HepG2 (cell line): ENCODE measurements at regions not wholly inside any gene's neighbourhood (a gene's known extent, or its start where the extent isn't known, plus 50 kb on each side); places are given as distances from the start of the nearest gene placed in this dataset.

Experiments
- CEBPB ChIP-seq: IDR thresholded peaks from 2 replicates; pipeline ENCODE4 v1.6.1; 2011; ENCODE audit warnings: low read depth, low read length, improper control_type of control experiment, borderline replicate concordance
- CHD2 ChIP-seq: IDR thresholded peaks from 2 replicates; pipeline ENCODE4 v1.6.1; 2011; ENCODE audit warnings: low read depth, low read length, improper control_type of control experiment
- CTCF ChIP-seq: sonication (generic); formaldehyde crosslinking; IDR thresholded peaks from 2 replicates; pipeline ENCODE4 v1.5.0; 2020; ENCODE audit warnings: mild to moderate bottlenecking, missing genetic modification reagents, moderate library complexity
- DDIT3 ChIP-seq: sonication (generic); formaldehyde crosslinking; IDR thresholded peaks from 2 replicates; pipeline ENCODE4 v1.4.0; 2020; ENCODE audit warnings: mild to moderate bottlenecking, missing genetic modification reagents
- ELF4 ChIP-seq: sonication (generic); formaldehyde crosslinking; IDR thresholded peaks from 2 replicates; pipeline ENCODE4 v1.5.0; 2020; ENCODE audit warnings: missing genetic modification reagents, mild to moderate bottlenecking, moderate library complexity, borderline replicate concordance
- GATAD1 ChIP-seq: IDR thresholded peaks from 2 replicates; pipeline ENCODE4 v1.6.1; 2016; ENCODE audit warnings: missing genetic modification reagents, missing compliant biosample characterization
- HOXA3 ChIP-seq: sonication (generic); formaldehyde crosslinking; IDR thresholded peaks from 2 replicates; pipeline ENCODE4 v1.5.0; 2020; ENCODE audit warnings: missing genetic modification reagents
- ISL2 ChIP-seq: sonication (generic); formaldehyde crosslinking; IDR thresholded peaks from 2 replicates; pipeline ENCODE4 v1.5.0; 2020; ENCODE audit warnings: missing genetic modification reagents
- SOX5 ChIP-seq: IDR thresholded peaks from 2 replicates; pipeline ENCODE4 v1.6.1; 2016; ENCODE audit warnings: borderline replicate concordance
- THAP8 ChIP-seq: sonication (generic); formaldehyde crosslinking; IDR thresholded peaks from 2 replicates; pipeline ENCODE4 v1.5.1; 2020; ENCODE audit warnings: missing genetic modification reagents, mild to moderate bottlenecking, borderline replicate concordance
- ZFP62 ChIP-seq: sonication (generic); formaldehyde crosslinking; IDR thresholded peaks from 2 replicates; pipeline ENCODE4 v1.4.0; 2020; ENCODE audit warnings: missing genetic modification reagents
- ZNF207 ChIP-seq: fragments of 450-650 bp; IDR thresholded peaks from 2 replicates; pipeline ENCODE4 v1.6.1; 2016; ENCODE audit warnings: antibody characterized with exemption, borderline replicate concordance
- ZNF292 ChIP-seq: sonication (generic); formaldehyde crosslinking; IDR thresholded peaks from 2 replicates; pipeline ENCODE4 v1.8.1; 2022; ENCODE audit warnings: mild to moderate bottlenecking, low read depth, missing genetic modification reagents, borderline replicate concordance
- ZNF33B ChIP-seq: sonication (generic); formaldehyde crosslinking; IDR thresholded peaks from 2 replicates; pipeline ENCODE4 v1.5.1; 2020; ENCODE audit warnings: mild to moderate bottlenecking, missing genetic modification reagents
- ZNF441 ChIP-seq: sonication (generic); formaldehyde crosslinking; IDR thresholded peaks from 2 replicates; pipeline ENCODE4 v1.7.0; 2021; ENCODE audit warnings: missing genetic modification reagents, borderline replicate concordance
- ZNF546 ChIP-seq: sonication (generic); formaldehyde crosslinking; conservative IDR thresholded peaks from 2 replicates; pipeline ENCODE4 v1.8.1; 2023; ENCODE audit warnings: mild to moderate bottlenecking, missing genetic modification reagents
- ZNF816 ChIP-seq: sonication (generic); formaldehyde crosslinking; IDR thresholded peaks from 2 replicates; pipeline ENCODE4 v1.8.0; 2022; ENCODE audit warnings: missing genetic modification reagents, mild to moderate bottlenecking, borderline replicate concordance
- TF ChIP-seq, protein P1 (sequence below): sonication (generic); formaldehyde crosslinking; IDR thresholded peaks from 2 replicates; pipeline ENCODE4 v1.4.0; 2020; ENCODE audit warnings: missing genetic modification reagents, borderline replicate concordance
- TF ChIP-seq, protein P2 (sequence below): sonication (generic); formaldehyde crosslinking; IDR thresholded peaks from 2 replicates; pipeline ENCODE4 v1.4.0; 2020; ENCODE audit warnings: missing genetic modification reagents, borderline replicate concordance
- TF ChIP-seq, protein P3 (sequence below): sonication (generic); formaldehyde crosslinking; IDR thresholded peaks from 2 replicates; pipeline ENCODE4 v1.4.0; 2020; ENCODE audit warnings: low read depth, mild to moderate bottlenecking, missing genetic modification reagents

GRCh38 chr20:47428851-47429336, 72.4 kb upstream of the ZMYND8 start (continued):
- TF ChIP-seq, protein P1, sequence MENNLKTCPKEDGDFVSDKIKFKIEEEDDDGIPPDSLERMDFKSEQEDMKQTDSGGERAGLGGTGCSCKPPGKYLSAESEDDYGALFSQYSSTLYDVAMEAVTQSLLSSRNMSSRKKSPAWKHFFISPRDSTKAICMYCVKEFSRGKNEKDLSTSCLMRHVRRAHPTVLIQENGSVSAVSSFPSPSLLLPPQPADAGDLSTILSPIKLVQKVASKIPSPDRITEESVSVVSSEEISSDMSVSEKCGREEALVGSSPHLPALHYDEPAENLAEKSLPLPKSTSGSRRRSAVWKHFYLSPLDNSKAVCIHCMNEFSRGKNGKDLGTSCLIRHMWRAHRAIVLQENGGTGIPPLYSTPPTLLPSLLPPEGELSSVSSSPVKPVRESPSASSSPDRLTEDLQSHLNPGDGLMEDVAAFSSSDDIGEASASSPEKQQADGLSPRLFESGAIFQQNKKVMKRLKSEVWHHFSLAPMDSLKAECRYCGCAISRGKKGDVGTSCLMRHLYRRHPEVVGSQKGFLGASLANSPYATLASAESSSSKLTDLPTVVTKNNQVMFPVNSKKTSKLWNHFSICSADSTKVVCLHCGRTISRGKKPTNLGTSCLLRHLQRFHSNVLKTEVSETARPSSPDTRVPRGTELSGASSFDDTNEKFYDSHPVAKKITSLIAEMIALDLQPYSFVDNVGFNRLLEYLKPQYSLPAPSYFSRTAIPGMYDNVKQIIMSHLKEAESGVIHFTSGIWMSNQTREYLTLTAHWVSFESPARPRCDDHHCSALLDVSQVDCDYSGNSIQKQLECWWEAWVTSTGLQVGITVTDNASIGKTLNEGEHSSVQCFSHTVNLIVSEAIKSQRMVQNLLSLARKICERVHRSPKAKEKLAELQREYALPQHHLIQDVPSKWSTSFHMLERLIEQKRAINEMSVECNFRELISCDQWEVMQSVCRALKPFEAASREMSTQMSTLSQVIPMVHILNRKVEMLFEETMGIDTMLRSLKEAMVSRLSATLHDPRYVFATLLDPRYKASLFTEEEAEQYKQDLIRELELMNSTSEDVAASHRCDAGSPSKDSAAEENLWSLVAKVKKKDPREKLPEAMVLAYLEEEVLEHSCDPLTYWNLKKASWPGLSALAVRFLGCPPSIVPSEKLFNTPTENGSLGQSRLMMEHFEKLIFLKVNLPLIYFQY = 0 out of 2 replicates have a peak, but pooled peaks have one; percentile 38
- TF ChIP-seq, protein P2, sequence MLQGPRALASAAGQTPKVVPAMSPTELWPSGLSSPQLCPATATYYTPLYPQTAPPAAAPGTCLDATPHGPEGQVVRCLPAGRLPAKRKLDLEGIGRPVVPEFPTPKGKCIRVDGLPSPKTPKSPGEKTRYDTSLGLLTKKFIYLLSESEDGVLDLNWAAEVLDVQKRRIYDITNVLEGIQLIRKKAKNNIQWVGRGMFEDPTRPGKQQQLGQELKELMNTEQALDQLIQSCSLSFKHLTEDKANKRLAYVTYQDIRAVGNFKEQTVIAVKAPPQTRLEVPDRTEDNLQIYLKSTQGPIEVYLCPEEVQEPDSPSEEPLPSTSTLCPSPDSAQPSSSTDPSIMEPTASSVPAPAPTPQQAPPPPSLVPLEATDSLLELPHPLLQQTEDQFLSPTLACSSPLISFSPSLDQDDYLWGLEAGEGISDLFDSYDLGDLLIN = no peak
- TF ChIP-seq HOXA3 (CRISPR knock-in tag) (peak; percentile 35; the same call in 1 of the 2 replicates), CHD2 (no peak), THAP8 (CRISPR knock-in tag) (no peak), GATAD1 (no peak), ZNF207 (no peak), ZNF292 (CRISPR knock-in tag) (no peak), CEBPB (peak; percentile 99), DDIT3 (CRISPR knock-in tag) (no peak), ZNF546 (CRISPR knock-in tag) (no peak), ELF4 (CRISPR knock-in tag) (0 out of 2 replicates have a peak, but pooled peaks have one; percentile 15), ZNF33B (no peak), ZNF816 (CRISPR knock-in tag) (no peak), ISL2 (peak; percentile 72), CTCF (CRISPR knock-in tag) (no peak), ZFP62 (CRISPR knock-in tag) (no peak), ZNF441 (CRISPR knock-in tag) (0 out of 2 replicates have a peak, but pooled peaks have one; percentile 24), SOX5 (CRISPR knock-in tag) (peak; percentile 92)
- TF ChIP-seq, protein P3, sequence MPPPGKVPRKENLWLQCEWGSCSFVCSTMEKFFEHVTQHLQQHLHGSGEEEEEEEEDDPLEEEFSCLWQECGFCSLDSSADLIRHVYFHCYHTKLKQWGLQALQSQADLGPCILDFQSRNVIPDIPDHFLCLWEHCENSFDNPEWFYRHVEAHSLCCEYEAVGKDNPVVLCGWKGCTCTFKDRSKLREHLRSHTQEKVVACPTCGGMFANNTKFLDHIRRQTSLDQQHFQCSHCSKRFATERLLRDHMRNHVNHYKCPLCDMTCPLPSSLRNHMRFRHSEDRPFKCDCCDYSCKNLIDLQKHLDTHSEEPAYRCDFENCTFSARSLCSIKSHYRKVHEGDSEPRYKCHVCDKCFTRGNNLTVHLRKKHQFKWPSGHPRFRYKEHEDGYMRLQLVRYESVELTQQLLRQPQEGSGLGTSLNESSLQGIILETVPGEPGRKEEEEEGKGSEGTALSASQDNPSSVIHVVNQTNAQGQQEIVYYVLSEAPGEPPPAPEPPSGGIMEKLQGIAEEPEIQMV (CRISPR knock-in tag) = no peak
